IPS-18a (cell line): ENCODE measurements at regions not wholly inside any gene's neighbourhood (a gene's known extent, or its start where the extent isn't known, plus 50 kb on each side); places are given as distances from the start of the nearest gene placed in this dataset.
"Not testable (repeated sequence)": the region's sequence is repeated elsewhere in the genome, so short reads cannot be mapped to it uniquely, and the experiment has no call there.

ENCODE experiments used
- H3K27ac ChIP-seq: one replicate; pipeline ENCODE4 v1.5.1; 2013; ENCODE audit warnings: low read length
- H3K27me3 ChIP-seq: one replicate; pipeline ENCODE4 v1.6.1; 2013; ENCODE audit warnings: mild to moderate bottlenecking, low read length; ENCODE audit not compliant: control insufficient read depth, insufficient read depth
- H3K36me3 ChIP-seq: one replicate; pipeline ENCODE4 v1.6.1; 2013; ENCODE audit warnings: low read depth, low read length; ENCODE audit not compliant: control insufficient read depth
- H3K4me1 ChIP-seq: one replicate; pipeline ENCODE4 v1.6.1; 2013; ENCODE audit warnings: low read depth, low read length; ENCODE audit not compliant: control insufficient read depth
- H3K4me3 ChIP-seq: one replicate; pipeline ENCODE4 v1.5.1; 2013; ENCODE audit warnings: low read length
- H3K9ac ChIP-seq: one replicate; pipeline ENCODE4 v1.6.1; 2013; ENCODE audit warnings: mild to moderate bottlenecking, low read length, moderate library complexity
- H3K9me3 ChIP-seq: one replicate; pipeline ENCODE4 v1.6.1; 2013; ENCODE audit warnings: low read depth, low read length; ENCODE audit not compliant: control insufficient read depth

DNA sequence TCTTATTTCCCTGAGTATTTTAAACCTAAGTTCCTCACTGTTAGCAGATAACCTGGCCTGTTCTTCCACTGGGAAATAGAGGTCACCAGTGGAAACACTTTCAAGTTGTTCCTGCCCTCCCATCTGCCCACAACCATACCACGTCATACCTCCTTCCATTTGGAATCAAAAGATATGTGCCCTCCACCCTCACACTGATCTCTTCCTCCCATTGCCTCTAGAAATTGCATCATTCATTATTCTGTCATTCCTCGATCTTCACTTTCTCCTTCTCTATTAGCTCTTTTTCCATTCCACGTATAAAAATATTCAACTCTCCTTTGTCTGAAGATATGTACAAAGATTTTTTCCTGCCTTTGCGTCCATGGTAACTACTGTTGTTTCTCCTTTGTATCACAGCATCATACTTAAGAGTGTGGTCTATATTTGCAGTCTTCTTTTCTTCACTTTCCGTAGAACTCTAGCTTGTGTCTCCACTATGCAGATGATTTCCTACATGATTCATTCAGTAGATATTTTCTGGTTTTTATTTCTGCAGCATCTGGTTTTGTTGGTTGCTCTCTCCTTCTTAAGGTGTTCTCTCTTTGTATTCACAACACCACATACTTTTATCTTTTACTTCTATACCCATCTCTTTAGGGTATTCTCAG lies 312.3 kb downstream of the REEP3 start:
- no peak overlapping the region for H3K27ac ChIP-seq
- H3K9me3 ChIP-seq = no peaks in the 10 kb centered on the region
- peaks cover 3% of the 10 kb centered on the region for H3K4me1 ChIP-seq
- H3K9ac ChIP-seq = no peak overlapping the region
- H3K4me3 ChIP-seq = no peak overlapping the region
- no peaks in the 10 kb centered on the region for H3K27me3 ChIP-seq
- no peaks in the 10 kb centered on the region for H3K36me3 ChIP-seq

GRCh38 chr10:63836666-63837442 lies 315.7 kb downstream of the REEP3 start:
- no peaks in the 10 kb centered on the region for H3K36me3 ChIP-seq
- no peaks in the 10 kb centered on the region for H3K27me3 ChIP-seq
- H3K4me3 ChIP-seq = no peak overlapping the region
- H3K9ac ChIP-seq = no peak overlapping the region
- no peaks in the 10 kb centered on the region for H3K9me3 ChIP-seq
- H3K27ac ChIP-seq = no peak overlapping the region
- no peaks in the 10 kb centered on the region for H3K4me1 ChIP-seq

GRCh38 chr10:63841761-63842160 lies 320.6 kb downstream of the REEP3 start:
- H3K9ac ChIP-seq = no peak overlapping the region
- peaks cover under 1% of the 10 kb centered on the region for H3K9me3 ChIP-seq
- H3K4me3 ChIP-seq = no peak overlapping the region
- no peaks in the 10 kb centered on the region for H3K4me1 ChIP-seq
- no peaks in the 10 kb centered on the region for H3K27me3 ChIP-seq
- H3K36me3 ChIP-seq = no peaks in the 10 kb centered on the region
- no peak overlapping the region for H3K27ac ChIP-seq

DNA sequence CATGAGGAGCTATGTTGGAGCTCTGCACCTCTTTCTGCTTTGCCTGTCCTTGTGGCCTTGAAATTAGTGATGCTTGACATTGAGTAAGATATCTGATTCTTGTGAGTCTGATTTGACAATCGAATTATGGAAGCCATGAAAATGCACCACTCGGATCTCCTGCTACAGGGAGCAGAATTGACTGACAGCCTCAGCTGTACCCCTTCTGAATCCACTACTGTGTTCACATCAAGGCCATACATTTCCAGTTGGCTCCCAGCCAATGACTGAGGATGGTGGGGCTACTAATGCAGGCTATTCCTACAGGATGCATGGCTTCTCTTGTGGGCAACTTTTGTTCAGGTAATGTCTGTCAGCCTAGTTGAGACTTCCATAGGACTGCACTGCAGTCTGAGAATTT lies 321.9 kb downstream of the REEP3 start:
- Histone ChIP-seq H3K4me3 (no peak overlapping the region), H3K4me1 (no peaks in the 10 kb centered on the region), H3K9me3 (peaks cover 4% of the 10 kb centered on the region), H3K27me3 (no peaks in the 10 kb centered on the region), H3K9ac (no peak overlapping the region), H3K27ac (no peak overlapping the region), H3K36me3 (no peaks in the 10 kb centered on the region)

GRCh38 chr10:63848871-63849270 lies 327.7 kb downstream of the REEP3 start:
- H3K4me1 ChIP-seq, H3K36me3 ChIP-seq, H3K9me3 ChIP-seq, H3K9ac ChIP-seq, H3K4me3 ChIP-seq, H3K27ac ChIP-seq, H3K27me3 ChIP-seq: not testable (repeated sequence)

- no peak overlapping the region for H3K4me3 ChIP-seq
- no peak overlapping the region for H3K9ac ChIP-seq
- H3K27me3 ChIP-seq = no peaks in the 10 kb centered on the region
- H3K4me1 ChIP-seq = peaks cover 4% of the 10 kb centered on the region
- no peaks in the 10 kb centered on the region for H3K9me3 ChIP-seq
- no peak overlapping the region for H3K27ac ChIP-seq
- no peaks in the 10 kb centered on the region for H3K36me3 ChIP-seq
Observed at GRCh38 chr10:63862860-63863259, 341.7 kb downstream of the REEP3 start.

GRCh38 chr10:63865210-63865609 lies 344.0 kb downstream of the REEP3 start:
- H3K9me3 ChIP-seq = no peaks in the 10 kb centered on the region
- H3K27ac ChIP-seq = no peak overlapping the region
- peaks cover 4% of the 10 kb centered on the region for H3K4me1 ChIP-seq
- H3K27me3 ChIP-seq = no peaks in the 10 kb centered on the region
- no peak overlapping the region for H3K4me3 ChIP-seq
- H3K9ac ChIP-seq = no peak overlapping the region
- H3K36me3 ChIP-seq = no peaks in the 10 kb centered on the region

- peak overlapping the region; percentile 44 for H3K4me3 ChIP-seq
- no peaks in the 10 kb centered on the region for H3K9me3 ChIP-seq
- no peaks in the 10 kb centered on the region for H3K27me3 ChIP-seq
- no peaks in the 10 kb centered on the region for H3K36me3 ChIP-seq
- H3K9ac ChIP-seq = no peak overlapping the region
- no peak overlapping the region for H3K27ac ChIP-seq
- H3K4me1 ChIP-seq = peaks cover 4% of the 10 kb centered on the region
Observed at GRCh38 chr10:63866075-63866746, 345.0 kb downstream of the REEP3 start.

DNA sequence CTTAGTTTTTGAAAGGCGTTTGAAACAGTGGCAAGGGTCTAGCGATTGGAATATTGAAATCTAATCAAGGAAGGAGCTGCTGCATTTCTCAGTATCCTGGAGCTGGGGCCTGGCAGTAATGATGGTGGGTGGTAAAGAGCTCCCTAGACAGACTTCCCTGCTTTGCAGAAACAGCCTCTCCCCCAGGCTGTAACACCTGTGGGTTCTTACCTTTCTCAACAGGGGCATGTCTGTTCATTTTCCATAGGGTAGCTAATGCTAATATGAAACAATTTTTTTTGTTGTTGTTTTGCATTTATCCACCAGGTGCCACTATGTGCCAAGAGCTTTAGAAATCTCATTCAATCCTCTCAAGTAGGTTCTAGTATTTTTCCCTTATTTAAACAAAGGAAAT lies 345.5 kb downstream of the REEP3 start:
- H3K4me1 ChIP-seq = peaks cover 4% of the 10 kb centered on the region
- H3K9me3 ChIP-seq = no peaks in the 10 kb centered on the region
- no peaks in the 10 kb centered on the region for H3K36me3 ChIP-seq
- no peak overlapping the region for H3K9ac ChIP-seq
- H3K27me3 ChIP-seq = no peaks in the 10 kb centered on the region
- H3K4me3 ChIP-seq = no peak overlapping the region
- H3K27ac ChIP-seq = no peak overlapping the region

DNA sequence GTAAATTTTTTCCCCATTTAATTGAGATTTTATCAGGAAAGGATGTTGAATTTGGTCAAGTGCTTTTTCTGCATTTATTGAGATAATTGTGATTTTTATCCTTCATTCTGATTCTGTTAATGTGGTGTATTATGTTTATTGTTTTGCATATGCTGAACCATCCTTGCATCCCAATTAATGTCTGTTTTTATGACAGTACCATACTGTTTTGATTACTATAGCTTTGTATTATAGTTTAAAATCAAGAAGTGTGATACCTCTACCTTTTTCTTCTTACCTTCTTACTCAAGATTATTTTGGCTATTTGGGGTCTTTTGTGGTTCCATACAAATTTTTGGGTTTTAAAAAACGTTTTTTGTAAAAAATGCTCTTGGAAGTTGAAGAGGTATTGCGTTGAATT lies 357.2 kb downstream of the REEP3 start:
- no peak overlapping the region for H3K27ac ChIP-seq
- H3K4me1 ChIP-seq = peaks cover 1% of the 10 kb centered on the region
- peaks cover 6% of the 10 kb centered on the region for H3K9me3 ChIP-seq
- H3K4me3 ChIP-seq = no peak overlapping the region
- H3K36me3 ChIP-seq = no peaks in the 10 kb centered on the region
- H3K9ac ChIP-seq = no peak overlapping the region
- H3K27me3 ChIP-seq = no peaks in the 10 kb centered on the region

- H3K27me3 ChIP-seq = no peaks in the 10 kb centered on the region
- H3K9ac ChIP-seq = no peak overlapping the region
- no peaks in the 10 kb centered on the region for H3K36me3 ChIP-seq
- peaks cover 4% of the 10 kb centered on the region for H3K4me1 ChIP-seq
- no peak overlapping the region for H3K4me3 ChIP-seq
- no peak overlapping the region for H3K27ac ChIP-seq
- no peaks in the 10 kb centered on the region for H3K9me3 ChIP-seq
Observed at GRCh38 chr10:63883861-63884260, 362.7 kb downstream of the REEP3 start.
